Activated naive CD8-positive, alpha-beta T cell treated with anti-CD3 and anti-CD28 coated beads for 36 hours (primary cell): ENCODE measurements at regions not wholly inside any gene's neighbourhood (a gene's known extent, or its start where the extent isn't known, plus 50 kb on each side); places are given as distances from the start of the nearest gene placed in this dataset.

Experiments
- DNase-seq: peaks from one replicate; pipeline ENCODE4 v3.0.0; 2021
- H3K27ac Mint-ChIP-seq: one replicate; pipeline ENCODE4 v1.8.0; 2022; ENCODE audit warnings: mild to moderate bottlenecking, moderate library complexity, mixed read lengths
- H3K27me3 Mint-ChIP-seq: one replicate; pipeline ENCODE4 v1.8.0; 2022; ENCODE audit warnings: mild to moderate bottlenecking, mixed read lengths
- H3K36me3 Mint-ChIP-seq: one replicate; pipeline ENCODE4 v1.8.0; 2021; ENCODE audit warnings: mild to moderate bottlenecking, mixed read lengths
- H3K4me1 Mint-ChIP-seq: one replicate; pipeline ENCODE4 v1.8.0; 2021; ENCODE audit warnings: mixed read lengths
- H3K4me3 Mint-ChIP-seq: one replicate; pipeline ENCODE4 v1.8.0; 2022; ENCODE audit warnings: mild to moderate bottlenecking, moderate library complexity, mixed read lengths
- H3K9me3 Mint-ChIP-seq: one replicate; pipeline ENCODE4 v1.8.0; 2022; ENCODE audit warnings: mixed read lengths

- no peak overlapping the region for H3K4me3 Mint-ChIP-seq
- peaks cover 1% of the 10 kb centered on the region for H3K36me3 Mint-ChIP-seq
- H3K27me3 Mint-ChIP-seq = peaks cover 7% of the 10 kb centered on the region
- DNase-seq = no peak
- peaks cover 4% of the 10 kb centered on the region for H3K9me3 Mint-ChIP-seq
- H3K27ac Mint-ChIP-seq = no peak overlapping the region
- H3K4me1 Mint-ChIP-seq = no peaks in the 10 kb centered on the region
Observed at GRCh38 chr2:217195016-217195415, 335.2 kb upstream of the TNP1 start.

GRCh38 chr2:217193431-217194340, 333.8 kb upstream of the TNP1 start:
- DNase-seq = no peak
- H3K36me3 Mint-ChIP-seq = peaks cover 1% of the 10 kb centered on the region
- H3K27me3 Mint-ChIP-seq = peaks cover 3% of the 10 kb centered on the region
- no peaks in the 10 kb centered on the region for H3K4me1 Mint-ChIP-seq
- H3K9me3 Mint-ChIP-seq = peaks cover 4% of the 10 kb centered on the region
- H3K27ac Mint-ChIP-seq = no peak overlapping the region
- H3K4me3 Mint-ChIP-seq = no peak overlapping the region

- no peak for DNase-seq
- Mint-ChIP-seq H3K27me3 (no peaks in the 10 kb centered on the region), H3K4me1 (no peaks in the 10 kb centered on the region), H3K36me3 (peaks cover 1% of the 10 kb centered on the region), H3K27ac (no peak overlapping the region), H3K9me3 (peaks cover 4% of the 10 kb centered on the region), H3K4me3 (no peak overlapping the region)
Observed at GRCh38 chr2:217192366-217192765, 332.5 kb upstream of the TNP1 start.

- no peak for DNase-seq
- peaks cover 1% of the 10 kb centered on the region for H3K36me3 Mint-ChIP-seq
- no peaks in the 10 kb centered on the region for H3K9me3 Mint-ChIP-seq
- H3K4me3 Mint-ChIP-seq = no peak overlapping the region
- H3K4me1 Mint-ChIP-seq = no peaks in the 10 kb centered on the region
- H3K27ac Mint-ChIP-seq = no peak overlapping the region
- H3K27me3 Mint-ChIP-seq = no peaks in the 10 kb centered on the region
Observed at GRCh38 chr2:217189747-217190146, 329.9 kb upstream of the TNP1 start.

- H3K4me3 Mint-ChIP-seq = no peak overlapping the region
- no peaks in the 10 kb centered on the region for H3K4me1 Mint-ChIP-seq
- H3K27me3 Mint-ChIP-seq = no peaks in the 10 kb centered on the region
- no peak for DNase-seq
- no peak overlapping the region for H3K27ac Mint-ChIP-seq
- H3K36me3 Mint-ChIP-seq = peaks cover 1% of the 10 kb centered on the region
- H3K9me3 Mint-ChIP-seq = no peaks in the 10 kb centered on the region
Observed at GRCh38 chr2:217189131-217189530, 329.3 kb upstream of the TNP1 start.

GRCh38 chr2:217186668-217187159, 326.9 kb upstream of the TNP1 start:
- H3K4me1 Mint-ChIP-seq = no peaks in the 10 kb centered on the region
- no peaks in the 10 kb centered on the region for H3K27me3 Mint-ChIP-seq
- H3K9me3 Mint-ChIP-seq = no peaks in the 10 kb centered on the region
- H3K4me3 Mint-ChIP-seq = no peak overlapping the region
- H3K27ac Mint-ChIP-seq = no peak overlapping the region
- no peak for DNase-seq
- H3K36me3 Mint-ChIP-seq = peaks cover 1% of the 10 kb centered on the region

GRCh38 chr2:217186152-217186551, 326.3 kb upstream of the TNP1 start:
- Mint-ChIP-seq H3K9me3 (no peaks in the 10 kb centered on the region), H3K4me3 (no peak overlapping the region), H3K4me1 (no peaks in the 10 kb centered on the region), H3K27me3 (no peaks in the 10 kb centered on the region), H3K27ac (no peak overlapping the region), H3K36me3 (peaks cover 1% of the 10 kb centered on the region)
- no peak for DNase-seq

GRCh38 chr2:217185265-217185995, 325.6 kb upstream of the TNP1 start:
- Mint-ChIP-seq H3K9me3 (no peaks in the 10 kb centered on the region), H3K27me3 (peaks cover 2% of the 10 kb centered on the region), H3K27ac (no peak overlapping the region), H3K36me3 (no peaks in the 10 kb centered on the region), H3K4me1 (no peaks in the 10 kb centered on the region), H3K4me3 (no peak overlapping the region)
- no peak for DNase-seq

GRCh38 chr2:217184242-217184641, 324.4 kb upstream of the TNP1 start:
- no peak for DNase-seq
- Mint-ChIP-seq H3K4me1 (no peaks in the 10 kb centered on the region), H3K9me3 (no peaks in the 10 kb centered on the region), H3K4me3 (no peak overlapping the region), H3K27me3 (peaks cover 2% of the 10 kb centered on the region), H3K36me3 (no peaks in the 10 kb centered on the region), H3K27ac (no peak overlapping the region)

GRCh38 chr2:217183471-217183870, 323.6 kb upstream of the TNP1 start:
- H3K9me3 Mint-ChIP-seq = no peaks in the 10 kb centered on the region
- no peak for DNase-seq
- H3K4me3 Mint-ChIP-seq = no peak overlapping the region
- H3K27me3 Mint-ChIP-seq = peaks cover 2% of the 10 kb centered on the region
- no peaks in the 10 kb centered on the region for H3K4me1 Mint-ChIP-seq
- no peak overlapping the region for H3K27ac Mint-ChIP-seq
- no peaks in the 10 kb centered on the region for H3K36me3 Mint-ChIP-seq

- Mint-ChIP-seq H3K36me3 (no peaks in the 10 kb centered on the region), H3K4me3 (no peak overlapping the region), H3K27ac (no peak overlapping the region), H3K9me3 (no peaks in the 10 kb centered on the region), H3K4me1 (no peaks in the 10 kb centered on the region), H3K27me3 (peaks cover 2% of the 10 kb centered on the region)
- DNase-seq = no peak
Observed at GRCh38 chr2:217182926-217183325, 323.1 kb upstream of the TNP1 start.

GRCh38 chr2:217181512-217181911, 321.6 kb upstream of the TNP1 start:
- Mint-ChIP-seq H3K36me3 (no peaks in the 10 kb centered on the region), H3K9me3 (no peaks in the 10 kb centered on the region), H3K27me3 (peaks cover 2% of the 10 kb centered on the region), H3K4me3 (no peak overlapping the region), H3K4me1 (peaks cover 3% of the 10 kb centered on the region), H3K27ac (no peak overlapping the region)
- DNase-seq = no peak

- Mint-ChIP-seq H3K4me1 (peaks cover 3% of the 10 kb centered on the region), H3K9me3 (no peaks in the 10 kb centered on the region), H3K27me3 (peaks cover 2% of the 10 kb centered on the region), H3K4me3 (no peak overlapping the region), H3K27ac (no peak overlapping the region), H3K36me3 (no peaks in the 10 kb centered on the region)
- no peak for DNase-seq
Observed at GRCh38 chr2:217179854-217180253, 320.0 kb upstream of the TNP1 start.

- H3K4me3 Mint-ChIP-seq = no peak overlapping the region
- H3K4me1 Mint-ChIP-seq = peaks cover 3% of the 10 kb centered on the region
- H3K27ac Mint-ChIP-seq = no peak overlapping the region
- peaks cover 2% of the 10 kb centered on the region for H3K27me3 Mint-ChIP-seq
- no peaks in the 10 kb centered on the region for H3K9me3 Mint-ChIP-seq
- DNase-seq = no peak
- H3K36me3 Mint-ChIP-seq = no peaks in the 10 kb centered on the region
Observed at GRCh38 chr2:217178341-217178740, 318.5 kb upstream of the TNP1 start.

- peaks cover 2% of the 10 kb centered on the region for H3K27me3 Mint-ChIP-seq
- no peak overlapping the region for H3K4me3 Mint-ChIP-seq
- H3K9me3 Mint-ChIP-seq = no peaks in the 10 kb centered on the region
- H3K36me3 Mint-ChIP-seq = no peaks in the 10 kb centered on the region
- no peak overlapping the region for H3K27ac Mint-ChIP-seq
- DNase-seq = no peak
- H3K4me1 Mint-ChIP-seq = peaks cover 3% of the 10 kb centered on the region
Observed at GRCh38 chr2:217177720-217178119, 317.9 kb upstream of the TNP1 start.
